ENCODE measurements at regions not wholly inside any gene's neighbourhood (a gene's known extent, or its start where the extent isn't known, plus 50 kb on each side); places are given as distances from the start of the nearest gene placed in this dataset.
A peak's percentile ranks its signal among the peaks of the same experiment; 100 is the strongest.

- DNase-seq (ENCODE audit: low read depth, low spot score) = no peak
Observed at GRCh38 chr3:70568626-70569025, 256.2 kb upstream of the MDFIC2 start.

GRCh38 chr3:70565861-70566260, 253.4 kb upstream of the MDFIC2 start:
- no peak for DNase-seq (ENCODE audit: low read depth, low spot score)

- DNase-seq (ENCODE audit: low read depth, low spot score) = no peak
Observed at GRCh38 chr3:70564552-70564951, 252.1 kb upstream of the MDFIC2 start.

- DNase-seq (ENCODE audit: low read depth, low spot score) = no peak
Observed at GRCh38 chr3:70561796-70562195, 249.4 kb upstream of the MDFIC2 start.

- no peak for DNase-seq (ENCODE audit: low read depth, low spot score)
Observed at GRCh38 chr3:70558956-70559355, 246.5 kb upstream of the MDFIC2 start.

- no peak for DNase-seq (ENCODE audit: low read depth, low spot score)
Observed at GRCh38 chr3:70557976-70558375, 245.5 kb upstream of the MDFIC2 start.

GRCh38 chr3:70556056-70556455, 243.6 kb upstream of the MDFIC2 start:
- DNase-seq (ENCODE audit: low read depth, low spot score) = no peak

- DNase-seq (ENCODE audit: low read depth, low spot score) = no peak
Observed at GRCh38 chr3:70554170-70554569, 241.7 kb upstream of the MDFIC2 start.

- DNase-seq (ENCODE audit: low read depth, low spot score) = peak; percentile 7
Observed at GRCh38 chr3:70550723-70551319, 238.4 kb upstream of the MDFIC2 start.

- DNase-seq (ENCODE audit: low read depth, low spot score) = no peak
Observed at GRCh38 chr3:70546679-70547078, 234.2 kb upstream of the MDFIC2 start.

GRCh38 chr3:70543493-70543892, 231.1 kb upstream of the MDFIC2 start:
- no peak for DNase-seq (ENCODE audit: low read depth, low spot score)

GRCh38 chr3:70539908-70540307, 227.5 kb upstream of the MDFIC2 start:
- no peak for DNase-seq (ENCODE audit: low read depth, low spot score)

- DNase-seq (ENCODE audit: low read depth, low spot score) = no peak
Observed at GRCh38 chr3:70532806-70533205, 220.4 kb upstream of the MDFIC2 start.

GRCh38 chr3:70531838-70532489, 219.5 kb upstream of the MDFIC2 start:
- DNase-seq (ENCODE audit: low read depth, low spot score) = no peak

- peak; percentile 10 for DNase-seq (ENCODE audit: low read depth, low spot score)
Observed at GRCh38 chr3:70531063-70531657, 218.7 kb upstream of the MDFIC2 start.

- no peak for DNase-seq (ENCODE audit: low read depth, low spot score)
Observed at GRCh38 chr3:70530626-70531025, 218.2 kb upstream of the MDFIC2 start.

GRCh38 chr3:70527026-70527425, 214.6 kb upstream of the MDFIC2 start:
- DNase-seq (ENCODE audit: low read depth, low spot score) = no peak

- DNase-seq (ENCODE audit: low read depth, low spot score) = no peak
Observed at GRCh38 chr3:70519913-70520659, 207.6 kb upstream of the MDFIC2 start.

- no peak for DNase-seq (ENCODE audit: low read depth, low spot score)
Observed at GRCh38 chr3:70519026-70519425, 206.6 kb upstream of the MDFIC2 start.

GRCh38 chr3:70518356-70518755, 205.9 kb upstream of the MDFIC2 start:
- no peak for DNase-seq (ENCODE audit: low read depth, low spot score)

- no peak for DNase-seq (ENCODE audit: low read depth, low spot score)
Observed at GRCh38 chr3:70517124-70517890, 204.9 kb upstream of the MDFIC2 start.

- no peak for DNase-seq (ENCODE audit: low read depth, low spot score)
Observed at GRCh38 chr3:70516076-70516475, 203.6 kb upstream of the MDFIC2 start.
